HEK293 (cell line): ENCODE measurements at regions not wholly inside any gene's neighbourhood (a gene's known extent, or its start where the extent isn't known, plus 50 kb on each side); places are given as distances from the start of the nearest gene placed in this dataset.

Experiments used
- CTCF ChIA-PET: fragments of 350-600 bp; formaldehyde crosslinking; extraction: SDS; loops from one replicate; lab custom pipeline; 2021; ENCODE audit warnings: antibody characterized with exemption; lab: Yijun Ruan, JAX
- POLR2A ChIA-PET: fragments of 300-600 bp; formaldehyde crosslinking; extraction: SDS; loops from one replicate; lab custom pipeline; 2020; ENCODE audit warnings: antibody characterized with exemption, inconsistent platforms; lab: Yijun Ruan, JAX
- H3K27ac ChIP-seq: fragments of 200-500 bp; sonication (Bioruptor generic); 2 replicates; pipeline ENCODE4 v1.5.1; 2014; ENCODE audit warnings: low read depth, low read length, control low read depth, inconsistent platforms; ENCODE audit errors: extremely low read depth
- H3K36me3 ChIP-seq, 2 experiments: fragments of 200-500 bp in 1 of 2; sonication (Bioruptor generic) in 1 of 2; 1 replicate in 1 of 2; 2 replicates in 1 of 2; pipeline ENCODE4 v1.5.1; 2014 to 2017; ENCODE audit warnings: inconsistent platforms in 2 of 2, low read length in 2 of 2; ENCODE audit not compliant: control insufficient read depth in 2 of 2, insufficient read depth in 1 of 2
- H3K4me1 ChIP-seq: fragments of 200-500 bp; sonication (Bioruptor generic); 2 replicates; pipeline ENCODE4 v1.5.1; 2014; ENCODE audit warnings: mild to moderate bottlenecking, low read length, inconsistent platforms; ENCODE audit not compliant: control insufficient read depth, insufficient read depth
- H3K4me3 ChIP-seq: 2 replicates; pipeline ENCODE4 v1.5.1; 2011; ENCODE audit warnings: low read depth, mild to moderate bottlenecking, control low read depth, low read length, moderate library complexity
- H3K9me3 ChIP-seq: fragments of 200-500 bp; sonication (Bioruptor generic); 2 replicates; pipeline ENCODE4 v1.5.1; 2014; ENCODE audit warnings: low read depth, low read length, inconsistent platforms; ENCODE audit not compliant: control insufficient read depth, insufficient read depth
- ELK4 ChIP-seq: IDR thresholded peaks from 2 replicates; pipeline ENCODE4 v1.6.1; 2011; ENCODE audit warnings: mild to moderate bottlenecking, low read depth, low read length, borderline replicate concordance
- HIC1 ChIP-seq: fragments of 450-650 bp; formaldehyde crosslinking; IDR thresholded peaks from 2 replicates; pipeline ENCODE4 v1.5.1; 2016; ENCODE audit warnings: missing biosample characterization, missing genetic modification characterization
- RBAK ChIP-seq: fragments of 450-650 bp; formaldehyde crosslinking; IDR thresholded peaks from 2 replicates; pipeline ENCODE4 v1.5.1; 2016; ENCODE audit warnings: missing biosample characterization, missing genetic modification characterization
- SP2 ChIP-seq: fragments of 450-650 bp; formaldehyde crosslinking; IDR thresholded peaks from 2 replicates; pipeline ENCODE4 v1.5.1; 2016; ENCODE audit warnings: missing biosample characterization, missing genetic modification characterization
- TSHZ1 ChIP-seq: fragments of 450-650 bp; formaldehyde crosslinking; IDR thresholded peaks from 2 replicates; pipeline ENCODE4 v1.5.1; 2016; ENCODE audit warnings: missing biosample characterization, missing genetic modification characterization, borderline replicate concordance
- ZBTB17 ChIP-seq: fragments of 450-650 bp; formaldehyde crosslinking; IDR thresholded peaks from 2 replicates; pipeline ENCODE4 v1.5.1; 2016; ENCODE audit warnings: missing biosample characterization, missing genetic modification characterization
- ZNF16 ChIP-seq: fragments of 450-650 bp; formaldehyde crosslinking; IDR thresholded peaks from 2 replicates; pipeline ENCODE4 v1.5.1; 2016; ENCODE audit warnings: low read depth, missing biosample characterization, missing genetic modification characterization
- ZNF174 ChIP-seq: fragments of 450-650 bp; formaldehyde crosslinking; IDR thresholded peaks from 2 replicates; pipeline ENCODE4 v1.5.0; 2017; ENCODE audit warnings: missing biosample characterization, mild to moderate bottlenecking, missing genetic modification characterization
- ZNF26 ChIP-seq: fragments of 450-650 bp; formaldehyde crosslinking; IDR thresholded peaks from 2 replicates; pipeline ENCODE4 v1.5.1; 2016; ENCODE audit warnings: missing biosample characterization, missing genetic modification characterization
- ZNF280D ChIP-seq: fragments of 450-650 bp; formaldehyde crosslinking; IDR thresholded peaks from 2 replicates; pipeline ENCODE4 v1.5.1; 2016; ENCODE audit warnings: missing biosample characterization, missing genetic modification characterization
- ZNF311 ChIP-seq: fragments of 450-650 bp; formaldehyde crosslinking; IDR thresholded peaks from 2 replicates; pipeline ENCODE4 v1.5.1; 2017; ENCODE audit warnings: missing biosample characterization, missing genetic modification characterization, borderline replicate concordance
- ZNF324 ChIP-seq: fragments of 450-650 bp; formaldehyde crosslinking; IDR thresholded peaks from 2 replicates; pipeline ENCODE4 v1.5.1; 2016; ENCODE audit warnings: missing biosample characterization, missing genetic modification characterization
- ZNF362 ChIP-seq: fragments of 450-650 bp; formaldehyde crosslinking; IDR thresholded peaks from 2 replicates; pipeline ENCODE4 v1.5.1; 2016; ENCODE audit warnings: missing biosample characterization, missing genetic modification characterization
- ZNF416 ChIP-seq: fragments of 450-650 bp; formaldehyde crosslinking; IDR thresholded peaks from 2 replicates; pipeline ENCODE4 v1.5.1; 2016; ENCODE audit warnings: missing biosample characterization, missing genetic modification characterization
- ZNF426 ChIP-seq: fragments of 450-650 bp; formaldehyde crosslinking; IDR thresholded peaks from 2 replicates; pipeline ENCODE4 v1.5.1; 2017; ENCODE audit warnings: missing biosample characterization, missing genetic modification characterization, mild to moderate bottlenecking, inconsistent platforms, moderate library complexity
- ZNF433 ChIP-seq: fragments of 450-650 bp; formaldehyde crosslinking; IDR thresholded peaks from 2 replicates; pipeline ENCODE4 v1.5.1; 2016; ENCODE audit warnings: missing biosample characterization, missing genetic modification characterization, low read depth
- ZNF560 ChIP-seq: fragments of 450-650 bp; formaldehyde crosslinking; IDR thresholded peaks from 2 replicates; pipeline ENCODE4 v1.5.1; 2017; ENCODE audit warnings: missing biosample characterization, missing genetic modification characterization, borderline replicate concordance
- ZNF624 ChIP-seq: fragments of 450-650 bp; formaldehyde crosslinking; IDR thresholded peaks from 2 replicates; pipeline ENCODE4 v1.5.1; 2017; ENCODE audit warnings: missing biosample characterization, missing genetic modification characterization
- ZNF626 ChIP-seq: fragments of 450-650 bp; sonication (Bioruptor Pico); formaldehyde crosslinking; IDR thresholded peaks from 2 replicates; pipeline ENCODE4 v1.5.1; 2018; ENCODE audit warnings: missing biosample characterization, missing genetic modification characterization, inconsistent platforms
- ZNF670 ChIP-seq: fragments of 450-650 bp; formaldehyde crosslinking; IDR thresholded peaks from 2 replicates; pipeline ENCODE4 v1.5.1; 2016; ENCODE audit warnings: missing biosample characterization, missing genetic modification characterization, low read depth
- ZNF692 ChIP-seq: fragments of 450-650 bp; formaldehyde crosslinking; IDR thresholded peaks from 2 replicates; pipeline ENCODE4 v1.5.1; 2016; ENCODE audit warnings: missing biosample characterization, missing genetic modification characterization
- ZNF843 ChIP-seq: fragments of 450-650 bp; formaldehyde crosslinking; IDR thresholded peaks from 2 replicates; pipeline ENCODE4 v1.5.1; 2016; ENCODE audit warnings: missing biosample characterization, missing genetic modification characterization
- ZSCAN30 ChIP-seq: fragments of 450-650 bp; IDR thresholded peaks from 2 replicates; pipeline ENCODE4 v1.5.1; 2018; ENCODE audit warnings: missing biosample characterization, mild to moderate bottlenecking, missing genetic modification characterization, moderate library complexity

GRCh38 chr12:19794116-19794515 lies 354.8 kb downstream of the AEBP2 start:
- Histone ChIP-seq H3K36me3 (no peaks in the 10 kb centered on the region), H3K4me3 (no peak overlapping the region), H3K4me1 (no peaks in the 10 kb centered on the region), H3K27ac (no peak overlapping the region), H3K9me3 (no peaks in the 10 kb centered on the region)
- ChIA-PET POLR2A (no interaction called here), CTCF (no interaction called here)
- TF ChIP-seq ZNF426 (tag by site-specific recombination) (no peak), ZNF624 (tag by site-specific recombination) (no peak), ZNF560 (tag by site-specific recombination) (no peak), ZNF324 (no peak), ZNF16 (no peak), ZNF362 (no peak), ZNF843 (tag by site-specific recombination) (no peak), RBAK (tag by site-specific recombination) (no peak), ELK4 (no peak), ZNF174 (no peak), ZSCAN30 (tag by site-specific recombination) (no peak), SP2 (tag by site-specific recombination) (no peak), ZNF626 (tag by site-specific recombination) (no peak), ZNF670 (no peak), ZNF280D (tag by site-specific recombination) (no peak), ZNF311 (no peak), ZBTB17 (tag by site-specific recombination) (no peak), ZNF692 (tag by site-specific recombination) (no peak), ZNF26 (no peak), ZNF416 (tag by site-specific recombination) (no peak)

GRCh38 chr12:19799216-19799615 lies 359.9 kb downstream of the AEBP2 start:
- Histone ChIP-seq H3K27ac (no peak overlapping the region), H3K36me3 (no peaks in the 10 kb centered on the region), H3K4me1 (no peaks in the 10 kb centered on the region), H3K4me3 (no peak overlapping the region), H3K9me3 (no peaks in the 10 kb centered on the region)
- ChIA-PET CTCF (no interaction called here), POLR2A (no interaction called here)
- no peak for TF ChIP-seq ZNF16
- TF ChIP-seq ZNF174: no peak
- TF ChIP-seq ZNF433 (tag by site-specific recombination): no peak
- no peak for TF ChIP-seq HIC1 (tag by site-specific recombination)
- no peak for TF ChIP-seq TSHZ1
